HL-60/S4 treated with phorbol 12-myristate 13-acetate at 8.2 ng/mL for 4 days and 3 days (cell line): ENCODE measurements at regions not wholly inside any gene's neighbourhood (a gene's known extent, or its start where the extent isn't known, plus 50 kb on each side); places are given as distances from the start of the nearest gene placed in this dataset.

Source experiments
- in situ Hi-C: fragments of 300-500 bp; cut with MboI; formaldehyde crosslinking; loops from 2 replicates; pipeline ENCODE4 v1.15.0; 2022; ENCODE audit warnings: low sequenced_read_pairs

DNA sequence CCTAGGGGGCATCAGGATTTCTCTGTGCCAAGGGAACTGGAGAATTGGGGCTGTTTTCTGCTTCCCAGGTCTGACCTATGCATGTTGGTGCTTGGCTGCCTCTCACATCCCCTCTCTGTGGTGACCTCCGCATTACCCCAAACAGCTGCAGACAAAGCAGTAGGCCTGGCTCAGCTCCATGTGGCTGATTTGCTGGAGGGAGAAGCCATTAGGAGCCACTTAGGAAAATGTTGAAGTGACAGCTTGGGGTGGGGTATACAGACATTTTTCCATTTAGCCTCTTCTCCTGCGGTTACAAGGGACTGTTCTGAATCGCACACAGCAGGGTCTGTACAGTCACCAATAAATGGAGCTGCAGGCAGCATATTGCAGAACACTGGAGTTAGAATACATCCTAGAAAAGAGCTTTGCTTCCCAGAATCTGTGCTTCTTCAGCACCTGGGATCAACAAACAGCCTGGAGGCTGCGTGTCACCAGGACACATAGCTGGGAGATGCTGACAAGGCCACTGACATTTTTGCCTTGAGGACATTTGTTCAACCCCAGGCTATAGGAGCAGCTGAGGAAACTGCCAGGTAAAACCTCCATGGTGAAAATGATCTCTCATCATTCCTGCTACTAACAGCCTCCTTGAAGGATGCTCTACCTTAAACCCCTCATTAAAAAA is 335.3 kb downstream of the DIRAS2 start:
- in situ Hi-C loops = no loop called here

DNA sequence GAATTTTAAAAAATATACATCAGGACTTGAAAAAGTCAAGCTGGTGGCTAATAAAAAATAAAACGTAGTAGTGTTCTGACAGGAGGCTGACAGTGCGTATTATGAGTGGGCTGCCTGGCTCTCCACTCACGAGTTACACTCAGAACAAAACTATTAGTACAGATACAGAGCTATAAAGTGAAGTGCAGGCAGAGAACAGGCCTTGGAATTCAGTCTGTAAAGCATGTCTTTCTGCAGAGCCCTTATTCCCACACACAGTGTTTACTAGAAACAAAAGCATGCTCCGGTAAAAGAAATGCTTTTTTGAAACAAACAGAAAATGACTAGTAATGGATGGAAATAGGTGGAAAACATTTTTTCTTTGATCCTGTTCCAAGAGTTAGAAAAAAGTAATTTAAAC is 334.7 kb downstream of the DIRAS2 start:
- in situ Hi-C loops = no loop called here

- in situ Hi-C loops = no loop called here
Observed at GRCh38 chr9:90308691-90309090, 333.9 kb downstream of the DIRAS2 start.

- in situ Hi-C loops = no loop called here
Observed at GRCh38 chr9:90309809-90310520, 332.7 kb downstream of the DIRAS2 start.

DNA sequence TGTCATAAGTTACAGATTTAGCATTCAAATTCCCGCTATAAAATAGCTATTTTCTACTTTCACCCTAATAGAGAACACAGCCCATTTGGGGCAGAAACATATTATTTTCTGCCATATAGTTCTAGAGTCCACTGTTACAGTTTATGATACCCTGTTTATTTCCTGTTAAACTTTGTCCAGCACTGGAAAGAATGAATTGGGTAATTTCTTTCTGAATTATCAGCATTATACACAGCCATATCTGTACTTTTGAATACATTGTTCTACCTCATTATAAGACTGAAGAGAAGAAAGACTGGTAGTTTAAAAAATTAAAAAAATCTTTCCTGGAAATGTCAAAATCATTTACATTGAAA is 332.1 kb downstream of the DIRAS2 start:
- in situ Hi-C loops = no loop called here

DNA sequence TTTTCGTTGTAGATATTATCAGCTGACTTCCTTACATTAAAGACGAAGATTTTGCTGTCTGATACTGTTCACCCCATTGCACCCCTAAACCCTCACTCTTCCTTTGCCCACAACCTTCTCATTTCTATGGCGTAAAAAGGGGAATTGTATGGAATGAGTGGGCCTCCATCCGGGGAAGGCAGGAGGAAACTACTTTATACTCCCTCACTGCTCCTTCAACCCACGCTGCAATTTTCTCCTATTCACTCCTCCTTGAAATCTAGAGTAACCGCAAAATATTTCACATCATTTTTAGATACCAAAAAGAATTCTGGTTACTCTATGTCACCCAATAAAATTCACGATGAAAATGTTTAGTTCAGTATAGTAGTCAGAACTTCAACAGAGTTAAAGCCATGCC is 330.8 kb downstream of the DIRAS2 start:
- in situ Hi-C loops = no loop called here

- in situ Hi-C loops = no loop called here
Observed at GRCh38 chr9:90322296-90322695, 320.3 kb downstream of the DIRAS2 start.

- in situ Hi-C loops = no loop called here
Observed at GRCh38 chr9:90325913-90326653, 316.5 kb downstream of the DIRAS2 start.

DNA sequence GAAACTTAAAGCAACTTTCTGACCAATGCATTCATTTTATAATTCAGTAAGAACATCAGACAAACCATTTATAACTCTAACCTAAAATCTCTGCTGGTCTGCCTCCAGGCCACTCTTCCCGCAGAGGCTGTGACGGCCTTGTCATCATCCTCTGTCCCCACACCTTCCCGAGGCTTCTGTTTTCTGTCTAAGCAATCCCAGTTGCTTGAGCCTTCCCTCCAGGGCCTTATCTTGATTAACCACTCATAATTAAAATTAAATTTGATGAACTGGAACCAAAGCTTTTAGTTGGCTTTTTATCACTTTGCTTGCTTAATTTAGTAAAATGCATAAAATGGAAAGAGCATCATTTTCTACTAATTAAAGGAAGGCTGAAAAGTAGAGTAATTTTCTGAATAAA is 312.4 kb downstream of the DIRAS2 start:
- in situ Hi-C loops = no loop called here

DNA sequence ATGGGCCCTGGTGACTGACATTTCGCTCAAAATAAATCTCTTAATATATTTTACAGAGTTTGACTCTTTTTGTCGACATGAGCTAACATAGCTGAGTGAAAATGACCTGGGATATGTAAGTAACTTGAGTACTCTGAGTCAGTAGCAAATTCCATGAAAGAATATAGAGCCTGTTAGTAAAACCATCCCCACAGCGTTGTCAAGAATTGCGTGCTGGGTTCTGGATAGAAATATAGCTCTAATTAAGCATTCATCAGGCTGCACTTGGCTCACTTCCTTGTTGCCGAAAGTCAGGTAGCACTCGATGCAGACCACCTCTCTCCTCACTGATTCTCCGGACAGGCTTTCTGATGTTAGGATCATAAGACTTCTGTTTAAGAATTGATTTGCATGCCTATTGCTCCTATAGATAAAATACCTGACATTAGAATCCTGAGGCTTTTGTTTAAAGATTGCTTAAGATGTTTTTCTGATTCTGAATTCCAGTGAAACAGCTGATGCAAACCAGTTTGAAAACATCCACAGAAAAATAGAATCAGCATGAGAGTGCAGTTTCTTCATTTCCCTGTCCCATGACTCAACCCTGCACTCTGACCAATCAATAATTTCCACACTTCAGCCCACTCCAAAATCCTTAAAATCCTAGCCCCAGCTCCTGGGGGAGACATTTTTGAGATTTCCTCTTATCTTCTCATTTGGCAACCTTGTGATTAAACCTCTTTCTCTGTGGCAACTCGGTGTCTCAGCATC is 310.6 kb downstream of the DIRAS2 start:
- in situ Hi-C loops = no loop called here

GRCh38 chr9:90333226-90333625 is 309.4 kb downstream of the DIRAS2 start:
- in situ Hi-C loops = no loop called here

DNA sequence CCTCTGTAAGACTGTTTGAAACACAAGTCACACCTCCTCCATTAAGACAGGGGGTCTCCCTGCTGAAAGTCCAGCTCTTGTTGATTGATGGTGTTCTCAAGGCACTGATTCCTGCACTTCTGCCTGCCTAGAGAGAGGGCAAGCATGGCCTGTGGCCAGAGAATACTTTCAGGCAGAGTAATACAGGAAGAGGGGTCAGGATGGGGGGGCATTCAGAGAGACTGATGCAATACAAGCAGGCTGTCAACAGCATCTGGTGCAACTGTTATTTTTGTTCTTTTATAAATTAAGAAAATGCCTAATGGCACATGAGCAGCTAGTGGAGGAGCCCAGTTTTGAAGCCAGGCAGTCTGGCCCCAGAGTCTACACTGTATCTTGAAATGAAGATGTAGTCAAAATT is 302.2 kb downstream of the DIRAS2 start:
- in situ Hi-C loops = no loop called here

GRCh38 chr9:90342607-90343006 is 300.0 kb downstream of the DIRAS2 start:
- in situ Hi-C loops = no loop called here

DNA sequence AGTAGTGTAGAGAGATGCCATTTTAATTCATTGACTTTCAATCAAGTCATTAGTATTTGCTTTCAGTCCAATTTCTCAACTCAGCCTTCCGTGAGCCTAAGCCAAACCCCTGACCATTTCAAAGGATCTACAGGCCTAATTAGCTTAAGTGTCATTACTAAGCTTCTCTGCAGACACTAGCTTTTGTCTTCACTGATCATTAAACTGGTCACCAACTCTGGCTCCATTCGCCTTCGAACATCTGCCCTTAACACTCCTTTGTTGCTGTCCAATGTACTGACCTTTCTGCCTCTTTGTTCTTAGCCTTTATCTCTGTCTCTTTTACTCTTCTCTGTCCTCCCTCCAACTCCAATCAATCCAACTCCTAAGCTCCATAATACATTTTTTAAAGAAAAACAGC is 299.3 kb downstream of the DIRAS2 start:
- in situ Hi-C loops = no loop called here

- in situ Hi-C loops = no loop called here
Observed at GRCh38 chr9:90343991-90344390, 298.6 kb downstream of the DIRAS2 start.

GRCh38 chr9:90365666-90366065 is 277.0 kb downstream of the DIRAS2 start:
- in situ Hi-C loops = no loop called here

- in situ Hi-C loops = no loop called here
Observed at GRCh38 chr9:90368241-90368640, 274.4 kb downstream of the DIRAS2 start.

- in situ Hi-C loops = no loop called here
Observed at GRCh38 chr9:90368928-90369327, 273.7 kb downstream of the DIRAS2 start.

DNA sequence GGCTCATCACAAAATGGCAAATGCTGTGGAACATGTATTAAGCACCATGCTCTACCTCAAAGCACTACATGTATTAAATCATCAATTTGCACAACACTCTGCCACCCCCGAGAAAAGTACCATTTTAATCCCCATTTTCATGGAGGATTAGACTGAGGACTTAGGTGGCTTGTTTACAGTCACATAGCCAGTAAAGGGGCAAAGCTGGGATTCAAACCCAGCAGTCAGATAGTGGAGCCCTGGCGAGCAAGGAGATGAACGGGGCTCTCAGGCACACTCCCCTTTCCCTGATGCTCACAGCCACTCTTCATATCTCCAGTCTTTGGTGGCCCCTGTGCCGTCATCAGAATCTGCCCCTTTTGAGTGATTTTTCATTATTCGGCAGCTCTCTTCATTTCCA is 262.9 kb downstream of the DIRAS2 start:
- in situ Hi-C loops = no loop called here

DNA sequence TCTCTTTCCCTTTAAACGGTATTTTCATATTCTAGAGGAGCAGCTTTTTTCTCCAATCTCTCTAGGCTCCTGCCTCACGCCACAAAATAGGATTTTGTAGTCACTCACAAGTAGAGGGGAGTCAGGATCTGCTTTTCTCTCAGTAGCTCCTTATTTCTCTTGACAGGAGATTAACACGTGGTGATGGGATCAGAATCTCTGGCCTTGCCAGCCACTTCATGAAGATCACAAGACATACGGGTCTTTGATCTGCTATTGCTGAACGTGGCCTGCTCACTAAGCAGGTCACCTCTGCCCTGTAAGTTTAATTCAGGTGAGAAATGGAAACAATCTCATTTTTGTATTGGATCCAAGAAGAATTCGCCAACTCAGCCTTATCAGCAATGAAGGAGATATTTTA is 257.5 kb downstream of the DIRAS2 start:
- in situ Hi-C loops = no loop called here

GRCh38 chr9:90393365-90394152 is 249.1 kb downstream of the DIRAS2 start:
- in situ Hi-C loops = no loop called here
